SK-N-SH treated with all-trans-retinoic acid at 6 μM for 48 hours (cell line): ENCODE measurements at regions not wholly inside any gene's neighbourhood (a gene's known extent, or its start where the extent isn't known, plus 50 kb on each side); places are given as distances from the start of the nearest gene placed in this dataset.

Experiments used
- ATAC-seq: fragments of 200-7000 bp; cut with Tn5 transposase; 3 replicates; pipeline ENCODE4 v1.9.1; 2020; ENCODE audit warnings: mild to moderate bottlenecking, moderate library complexity
- ARNTL ChIP-seq: fragments of 450-650 bp; formaldehyde crosslinking; IDR thresholded peaks from 2 replicates; pipeline ENCODE4 v1.5.0; 2020; ENCODE audit warnings: low read depth, mild to moderate bottlenecking, moderate library complexity, borderline replicate concordance
- BACH2 ChIP-seq: fragments of 250-450 bp; sonication (Bioruptor Pico); IDR thresholded peaks from 2 replicates; pipeline ENCODE4 v1.9.0; 2021; ENCODE audit warnings: mild to moderate bottlenecking, borderline replicate concordance
- CREB5 ChIP-seq: fragments of 250-450 bp; sonication (Bioruptor Pico); IDR thresholded peaks from 2 replicates; pipeline ENCODE4 v1.5.1; 2020; ENCODE audit warnings: low read depth, mild to moderate bottlenecking, moderate library complexity
- CSDC2 ChIP-seq: fragments of 250-450 bp; sonication (Bioruptor Pico); IDR thresholded peaks from 2 replicates; pipeline ENCODE4 v1.5.0; 2020; ENCODE audit warnings: mild to moderate bottlenecking, moderate library complexity
- CSRNP3 ChIP-seq: fragments of 250-450 bp; sonication (Bioruptor Pico); IDR thresholded peaks from 2 replicates; pipeline ENCODE4 v1.5.1; 2021; ENCODE audit warnings: mild to moderate bottlenecking, moderate library complexity
- ESRRG ChIP-seq: fragments of 250-450 bp; sonication (Bioruptor Pico); IDR thresholded peaks from 2 replicates; pipeline ENCODE4 v1.6.1; 2021; ENCODE audit warnings: mild to moderate bottlenecking
- ISL1 ChIP-seq: fragments of 250-450 bp; sonication (Bioruptor Pico); IDR thresholded peaks from 2 replicates; pipeline ENCODE4 v2.1.2; 2022; ENCODE audit warnings: mild to moderate bottlenecking, moderate library complexity
- OSR1 ChIP-seq: fragments of 250-450 bp; sonication (Bioruptor Pico); IDR thresholded peaks from 2 replicates; pipeline ENCODE4 v1.8.0; 2022; ENCODE audit warnings: moderate library complexity, mild to moderate bottlenecking, inconsistent platforms
- PATZ1 ChIP-seq: fragments of 250-450 bp; sonication (Bioruptor Pico); IDR thresholded peaks from 2 replicates; pipeline ENCODE4 v1.8.0; 2020; ENCODE audit warnings: mild to moderate bottlenecking, moderate library complexity, borderline replicate concordance
- POU6F1 ChIP-seq: fragments of 250-450 bp; sonication (Bioruptor Pico); IDR thresholded peaks from 2 replicates; pipeline ENCODE4 v1.8.0; 2021; ENCODE audit warnings: low read depth, mild to moderate bottlenecking, moderate library complexity, borderline replicate concordance
- SNAI2 ChIP-seq: fragments of 250-450 bp; sonication (Bioruptor Pico); IDR thresholded peaks from 2 replicates; pipeline ENCODE4 v1.5.0; 2020; ENCODE audit warnings: mild to moderate bottlenecking, moderate library complexity
- TOX ChIP-seq: fragments of 250-450 bp; sonication (Bioruptor Pico); IDR thresholded peaks from 2 replicates; pipeline ENCODE4 v1.8.0; 2021; ENCODE audit warnings: mild to moderate bottlenecking, moderate library complexity, borderline replicate concordance
- TSHZ2 ChIP-seq: fragments of 250-450 bp; sonication (Bioruptor Pico); IDR thresholded peaks from 2 replicates; pipeline ENCODE4 v1.5.0; 2020; ENCODE audit warnings: mild to moderate bottlenecking, moderate library complexity
- ZC3H10 ChIP-seq: fragments of 250-450 bp; sonication (Bioruptor Pico); IDR thresholded peaks from 2 replicates; pipeline ENCODE4 v1.5.1; 2021; ENCODE audit warnings: mild to moderate bottlenecking, moderate library complexity
- ZFP3 ChIP-seq: fragments of 250-450 bp; sonication (Bioruptor Pico); IDR thresholded peaks from 2 replicates; pipeline ENCODE4 v1.5.0; 2020; ENCODE audit warnings: mild to moderate bottlenecking, moderate library complexity
- ZFP30 ChIP-seq: fragments of 450-650 bp; formaldehyde crosslinking; IDR thresholded peaks from 2 replicates; pipeline ENCODE4 v1.5.0; 2022; ENCODE audit warnings: mild to moderate bottlenecking, moderate library complexity
- ZNF565 ChIP-seq: fragments of 450-650 bp; formaldehyde crosslinking; conservative IDR thresholded peaks from 2 replicates; pipeline ENCODE4 v1.5.0; 2020; ENCODE audit warnings: low read depth, mild to moderate bottlenecking, moderate library complexity
- ZNF70 ChIP-seq: fragments of 450-650 bp; formaldehyde crosslinking; IDR thresholded peaks from 2 replicates; pipeline ENCODE4 v1.5.0; 2020; ENCODE audit warnings: mild to moderate bottlenecking, moderate library complexity
- ZNF8 ChIP-seq: fragments of 450-650 bp; formaldehyde crosslinking; IDR thresholded peaks from 2 replicates; pipeline ENCODE4 v1.5.0; 2020; ENCODE audit warnings: mild to moderate bottlenecking, moderate library complexity

- no peak for ATAC-seq
- TF ChIP-seq BACH2 (CRISPR knock-in tag) (no peak), PATZ1 (CRISPR knock-in tag) (no peak), ARNTL (CRISPR knock-in tag) (no peak), ZNF70 (CRISPR knock-in tag) (no peak), SNAI2 (CRISPR knock-in tag) (no peak), TSHZ2 (CRISPR knock-in tag) (no peak), OSR1 (CRISPR knock-in tag) (no peak), POU6F1 (CRISPR knock-in tag) (no peak)
Measured at GRCh38 chr10:129131457-129132132, 335.4 kb upstream of the MGMT start.

- no peak for TF ChIP-seq SNAI2 (CRISPR knock-in tag)
- TF ChIP-seq ZNF70 (CRISPR knock-in tag), result no peak
- no peak for TF ChIP-seq CREB5 (CRISPR knock-in tag)
- no peak for TF ChIP-seq CSRNP3 (CRISPR knock-in tag)
- TF ChIP-seq POU6F1 (CRISPR knock-in tag), result no peak
- TF ChIP-seq ZNF8 (CRISPR knock-in tag), result no peak
- TF ChIP-seq BACH2 (CRISPR knock-in tag), result no peak
- no peak for TF ChIP-seq ZFP30 (CRISPR knock-in tag)
- TF ChIP-seq CSDC2 (CRISPR knock-in tag), result no peak
- TF ChIP-seq ISL1, result no peak
- TF ChIP-seq ZNF565, result no peak
- TF ChIP-seq ZFP3 (CRISPR knock-in tag), result no peak
- no peak for TF ChIP-seq TSHZ2 (CRISPR knock-in tag)
- no peak for TF ChIP-seq TOX (CRISPR knock-in tag)
- no peak for TF ChIP-seq PATZ1 (CRISPR knock-in tag)
- TF ChIP-seq OSR1 (CRISPR knock-in tag), result no peak
- no peak for TF ChIP-seq ARNTL (CRISPR knock-in tag)
- no peak for TF ChIP-seq ESRRG (CRISPR knock-in tag)
- no peak for TF ChIP-seq ZC3H10 (CRISPR knock-in tag)
- no peak for ATAC-seq
Measured at GRCh38 chr10:129133856-129134255, 333.2 kb upstream of the MGMT start.
